Esophagus squamous epithelium (tissue), 4 donors: ENCODE measurements at regions not wholly inside any gene's neighbourhood (a gene's known extent, or its start where the extent isn't known, plus 50 kb on each side); places are given as distances from the start of the nearest gene placed in this dataset.

Source experiments
- POLR2A ChIP-seq, 4 donors: fragments of 450-650 bp; IDR thresholded peaks; one replicate each; pipeline ENCODE4 v1.6.1; 2017; ENCODE audit warnings: antibody characterized with exemption in 4 of 4, mild to moderate bottlenecking in 4 of 4, moderate library complexity in 3 of 4
- TF ChIP-seq, protein P1 (sequence below), 6 experiments: fragments of 450-650 bp in 4 of 6; fragments of 200-600 bp in 2 of 6; sonication (generic) in 2 of 6; IDR thresholded peaks; one replicate each; pipeline ENCODE4 v1.5.1; 2016 to 2019; ENCODE audit warnings: antibody characterized with exemption in 6 of 6, mild to moderate bottlenecking in 4 of 6, moderate library complexity in 4 of 6

DNA sequence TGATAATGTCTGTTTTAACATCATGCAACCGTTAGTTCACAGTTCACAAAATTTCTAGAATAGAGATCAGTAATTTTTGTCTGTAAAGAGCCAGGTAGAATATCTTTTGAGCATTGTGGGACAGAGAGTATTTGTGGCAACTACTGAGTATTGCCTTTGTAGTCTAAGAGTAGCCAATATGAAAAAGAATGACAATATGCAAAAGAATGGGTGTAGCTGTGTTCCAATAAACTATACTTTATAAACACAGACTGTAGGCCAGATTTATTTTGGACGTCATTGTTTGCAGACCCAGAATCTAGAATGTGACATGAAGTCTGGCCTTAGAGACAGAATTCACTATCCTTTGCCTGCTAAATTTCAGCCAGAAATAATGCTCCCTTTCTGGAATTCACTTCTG is 694.1 kb upstream of the MMS22L start:
- TF ChIP-seq, protein P1, sequence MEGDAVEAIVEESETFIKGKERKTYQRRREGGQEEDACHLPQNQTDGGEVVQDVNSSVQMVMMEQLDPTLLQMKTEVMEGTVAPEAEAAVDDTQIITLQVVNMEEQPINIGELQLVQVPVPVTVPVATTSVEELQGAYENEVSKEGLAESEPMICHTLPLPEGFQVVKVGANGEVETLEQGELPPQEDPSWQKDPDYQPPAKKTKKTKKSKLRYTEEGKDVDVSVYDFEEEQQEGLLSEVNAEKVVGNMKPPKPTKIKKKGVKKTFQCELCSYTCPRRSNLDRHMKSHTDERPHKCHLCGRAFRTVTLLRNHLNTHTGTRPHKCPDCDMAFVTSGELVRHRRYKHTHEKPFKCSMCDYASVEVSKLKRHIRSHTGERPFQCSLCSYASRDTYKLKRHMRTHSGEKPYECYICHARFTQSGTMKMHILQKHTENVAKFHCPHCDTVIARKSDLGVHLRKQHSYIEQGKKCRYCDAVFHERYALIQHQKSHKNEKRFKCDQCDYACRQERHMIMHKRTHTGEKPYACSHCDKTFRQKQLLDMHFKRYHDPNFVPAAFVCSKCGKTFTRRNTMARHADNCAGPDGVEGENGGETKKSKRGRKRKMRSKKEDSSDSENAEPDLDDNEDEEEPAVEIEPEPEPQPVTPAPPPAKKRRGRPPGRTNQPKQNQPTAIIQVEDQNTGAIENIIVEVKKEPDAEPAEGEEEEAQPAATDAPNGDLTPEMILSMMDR (IDR thresholded peaks at IDR 0.05) = no peak
- no peak for TF ChIP-seq POLR2A (IDR thresholded peaks at IDR 0.05)
